Right forelimb (tissue), 1 donor: ENCODE measurements at regions not wholly inside any gene's neighbourhood (a gene's known extent, or its start where the extent isn't known, plus 50 kb on each side); places are given as distances from the start of the nearest gene placed in this dataset.
"Not testable (repeated sequence)": the region's sequence is repeated elsewhere in the genome, so short reads cannot be mapped to it uniquely, and the experiment has no call there.

Experiments used
- DNase-seq: peaks from one replicate; pipeline ENCODE4 v3.0.0-alpha.2; 2018

GRCh38 chr7:26073041-26073440 is 79.0 kb upstream of the NFE2L3 start:
- DNase-seq = no peak

GRCh38 chr7:26074919-26075318 is 77.1 kb upstream of the NFE2L3 start:
- DNase-seq = no peak

- no peak for DNase-seq
These were observed 75.3 kb upstream of the NFE2L3 start for GRCh38 chr7:26076691-26077090.

GRCh38 chr7:26078437-26079336 is 73.3 kb upstream of the NFE2L3 start:
- DNase-seq = peak; percentile 82

- no peak for DNase-seq
These were observed 70.4 kb upstream of the NFE2L3 start for GRCh38 chr7:26081638-26082037.

GRCh38 chr7:26083113-26083512 is 68.9 kb upstream of the NFE2L3 start:
- DNase-seq = no peak

- no peak for DNase-seq
These were observed 67.6 kb upstream of the NFE2L3 start for GRCh38 chr7:26084418-26084817.

GRCh38 chr7:26085771-26086170 is 66.2 kb upstream of the NFE2L3 start:
- no peak for DNase-seq

GRCh38 chr7:26087321-26088091 is 64.5 kb upstream of the NFE2L3 start:
- no peak for DNase-seq

GRCh38 chr7:26089469-26089868 is 62.5 kb upstream of the NFE2L3 start:
- DNase-seq = not testable (repeated sequence)

GRCh38 chr7:26090927-26091519 is 61.0 kb upstream of the NFE2L3 start:
- DNase-seq = no peak

GRCh38 chr7:26091933-26092332 is 60.1 kb upstream of the NFE2L3 start:
- no peak for DNase-seq

- no peak for DNase-seq
These were observed 59.0 kb upstream of the NFE2L3 start for GRCh38 chr7:26093023-26093422.

- DNase-seq = no peak
These were observed 55.9 kb upstream of the NFE2L3 start for GRCh38 chr7:26096136-26096535.

GRCh38 chr7:26097837-26098668 is 53.9 kb upstream of the NFE2L3 start:
- no peak for DNase-seq

GRCh38 chr7:26099236-26099635 is 52.8 kb upstream of the NFE2L3 start:
- DNase-seq = no peak

GRCh38 chr7:26100406-26101339 is 51.3 kb upstream of the NFE2L3 start:
- no peak for DNase-seq

- peak; percentile 54 for DNase-seq
These were observed 50.4 kb upstream of the NFE2L3 start for GRCh38 chr7:26101361-26102151.

GRCh38 chr7:26102176-26102575 is 49.8 kb upstream of the NFE2L3 start:
- no peak for DNase-seq
